ENCODE measurements at regions not wholly inside any gene's neighbourhood (a gene's known extent, or its start where the extent isn't known, plus 50 kb on each side); places are given as distances from the start of the nearest gene placed in this dataset.

- TF ChIP-seq CTCF (IDR thresholded peaks at IDR 0.05) (no peak), POLR2A (IDR thresholded peaks at IDR 0.05) (no peak)
These were observed 115.5 kb downstream of the MED10 start for GRCh38 chr5:6262651-6263363.

Measured in gastroesophageal sphincter (tissue), 3 donors.